ENCODE measurements at regions not wholly inside any gene's neighbourhood (a gene's known extent, or its start where the extent isn't known, plus 50 kb on each side); places are given as distances from the start of the nearest gene placed in this dataset.
"Not testable (repeated sequence)": the region's sequence is repeated elsewhere in the genome, so short reads cannot be mapped to it uniquely, and the experiment has no call there.

- TF ChIP-seq CTCF (IDR thresholded peaks at IDR 0.05), result no peak
- Histone ChIP-seq H3K4me1 (ENCODE audit: low read depth) (no peaks in the 10 kb centered on the region), H3K9me3 (peaks cover 34% of the 10 kb centered on the region), H3K4me3 (no peak overlapping the region), H3K36me3 (ENCODE audit: low read depth) (no peaks in the 10 kb centered on the region)
- DNase-seq (no peak), ATAC-seq (no peak)
- intact Hi-C loops (cut with DNase I, micrococcal nuclease), result no loop called here
Observed at GRCh38 chr7:109695419-109695818, 1125.7 kb downstream of the DNAJB9 start.

GRCh38 chr7:109696723-109697122 lies 1127.0 kb downstream of the DNAJB9 start:
- DNase-seq (no peak), ATAC-seq (no peak)
- H3K4me1 ChIP-seq (ENCODE audit: low read depth), result no peaks in the 10 kb centered on the region
- peaks cover 36% of the 10 kb centered on the region for H3K9me3 ChIP-seq
- no peak overlapping the region for H3K4me3 ChIP-seq
- no peak for TF ChIP-seq CTCF (IDR thresholded peaks at IDR 0.05)
- H3K36me3 ChIP-seq (ENCODE audit: low read depth), result no peaks in the 10 kb centered on the region
- intact Hi-C loops (cut with DNase I, micrococcal nuclease), result no loop called here

DNA sequence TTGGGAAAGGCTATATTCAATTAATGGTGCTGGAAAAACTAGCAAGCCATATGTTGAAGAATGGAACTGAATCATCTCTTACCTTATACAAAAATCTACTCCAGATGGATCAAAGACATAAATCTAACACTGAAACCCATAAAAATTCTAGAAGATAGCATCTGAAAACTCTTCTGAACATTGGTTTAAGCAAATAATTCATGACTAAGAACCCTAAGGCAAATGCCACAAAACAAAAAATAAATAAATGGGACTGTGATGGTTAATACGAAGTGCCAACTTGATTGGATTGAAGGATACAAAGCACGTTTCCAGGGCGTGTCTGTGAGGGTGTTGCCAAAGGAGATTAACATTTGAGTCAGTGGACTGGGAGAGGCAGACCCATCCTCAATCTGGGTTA lies 1130.0 kb downstream of the DNAJB9 start:
- DNase-seq (no peak), ATAC-seq (no peak)
- Histone ChIP-seq H3K9me3 (peaks cover 38% of the 10 kb centered on the region), H3K4me1 (ENCODE audit: low read depth) (no peaks in the 10 kb centered on the region), H3K36me3 (ENCODE audit: low read depth) (no peaks in the 10 kb centered on the region), H3K4me3 (no peak overlapping the region)
- intact Hi-C loops (cut with DNase I, micrococcal nuclease), result no loop called here
- TF ChIP-seq CTCF (IDR thresholded peaks at IDR 0.05), result no peak

DNA sequence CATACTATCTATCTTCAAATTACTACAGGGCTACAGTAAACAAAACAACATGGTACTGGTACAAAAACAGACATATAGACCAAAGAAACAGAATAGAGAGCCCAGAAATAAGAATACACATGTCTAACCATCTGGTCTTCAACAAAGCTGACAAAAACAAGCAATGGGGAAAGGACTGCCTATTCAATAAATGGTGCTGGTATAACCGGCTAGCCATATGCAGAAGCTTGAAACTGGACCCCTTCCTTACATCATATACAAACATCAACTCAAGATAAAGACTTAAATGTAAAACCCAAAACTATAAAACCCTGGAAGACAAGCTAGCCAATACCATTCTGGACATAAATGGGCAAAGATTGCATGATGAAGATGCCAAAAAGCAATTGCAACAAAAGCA lies 1143.7 kb downstream of the DNAJB9 start:
- Histone ChIP-seq H3K36me3 (ENCODE audit: low read depth) (no peaks in the 10 kb centered on the region), H3K4me1 (ENCODE audit: low read depth) (no peaks in the 10 kb centered on the region), H3K9me3 (peaks cover 14% of the 10 kb centered on the region), H3K4me3 (no peak overlapping the region)
- TF ChIP-seq CTCF (IDR thresholded peaks at IDR 0.05), result no peak
- intact Hi-C loops (cut with DNase I, micrococcal nuclease), result no loop called here
- no peak for ATAC-seq
- no peak for DNase-seq

GRCh38 chr7:109719359-109719758 lies 1149.7 kb downstream of the DNAJB9 start:
- H3K36me3 ChIP-seq (ENCODE audit: low read depth); intact Hi-C loops (cut with DNase I, micrococcal nuclease); H3K4me3 ChIP-seq; ATAC-seq; H3K4me1 ChIP-seq (ENCODE audit: low read depth): not testable (repeated sequence)
- H3K9me3 ChIP-seq, result peaks cover 14% of the 10 kb centered on the region
- DNase-seq, result peak in 1 of 3 donors; percentile 24

GRCh38 chr7:109734601-109735000 lies 1164.9 kb downstream of the DNAJB9 start:
- no peak for ATAC-seq
- intact Hi-C loops (cut with DNase I, micrococcal nuclease), result no loop called here
- Histone ChIP-seq H3K4me3 (no peak overlapping the region), H3K4me1 (ENCODE audit: low read depth) (no peaks in the 10 kb centered on the region), H3K9me3 (peaks cover 17% of the 10 kb centered on the region), H3K36me3 (ENCODE audit: low read depth) (no peaks in the 10 kb centered on the region)
- DNase-seq, result no peak
- TF ChIP-seq CTCF (IDR thresholded peaks at IDR 0.05), result no peak
